HepG2 (cell line): ENCODE measurements at regions not wholly inside any gene's neighbourhood (a gene's known extent, or its start where the extent isn't known, plus 50 kb on each side); places are given as distances from the start of the nearest gene placed in this dataset.
A peak's percentile ranks its signal among the peaks of the same experiment; 100 is the strongest.

ENCODE experiments used
- ATAC-seq: fragments of 200-7000 bp; cut with Tn5 transposase; 3 replicates; pipeline ENCODE4 v1.9.1; 2020; ENCODE audit warnings: mild to moderate bottlenecking, moderate library complexity
- BruUV-seq: library from RNA; stranded (reverse); fragments of 400-500 nt; replicated peaks from 2 replicates; lab custom pipeline; 2021; lab: Mats Ljungman, UMichigan
- CTCF ChIA-PET: fragments of 300-600 bp; formaldehyde crosslinking; extraction: SDS; loops from one replicate; lab custom pipeline; 2021; ENCODE audit warnings: low total read pairs, inconsistent platforms, low intra/inter-chr PET ratio; lab: Yijun Ruan, JAX
- POLR2A ChIA-PET: fragments of 350-600 bp; sonication (Branson Sonifier 250); formaldehyde crosslinking; loops from one replicate; lab custom pipeline; 2020; ENCODE audit warnings: antibody characterized with exemption, inconsistent platforms; lab: Yijun Ruan, JAX
- DNase-seq: peaks from one replicate; pipeline ENCODE4 v3.0.0-alpha.2; 2015; ENCODE audit warnings: low spot score
- FAIRE-seq: peaks from 3 replicates; lab custom pipeline; 2011; peaks lifted over from hg19 to GRCh38; lab: Jason Lieb, UNC
- H2AFZ ChIP-seq: one replicate; pipeline ENCODE4 v1.6.1; 2011; ENCODE audit warnings: low read length, inconsistent platforms
- H3K27ac ChIP-seq: fragments of 300-600 bp; 3 replicates; pipeline ENCODE4 v1.8.0; 2011; ENCODE audit warnings: mixed run types, mild to moderate bottlenecking, mixed read lengths, low read length, inconsistent platforms; ENCODE audit not compliant: insufficient read depth; ENCODE audit errors: extremely low read length
- H3K27me3 ChIP-seq, 2 experiments: fragments of 200-600 bp in 1 of 2; 2 replicates in 1 of 2; 3 replicates in 1 of 2; pipeline versions ENCODE4 v1.6.0 to v1.8.0; 2011; ENCODE audit warnings: low read length in 2 of 2, mild to moderate bottlenecking in 2 of 2, moderate library complexity in 2 of 2, inconsistent platforms in 1 of 2; ENCODE audit not compliant: insufficient read depth in 2 of 2, control insufficient read depth in 1 of 2
- H3K36me3 ChIP-seq, 2 experiments: fragments of 200-600 bp in 1 of 2; replicated peaks in 1 of 2; 2 replicates in 1 of 2; 3 replicates in 1 of 2; pipeline versions ENCODE4 v1.5.1 to v1.8.0; 2011; ENCODE audit warnings: low read length in 2 of 2, inconsistent platforms in 1 of 2; ENCODE audit not compliant: insufficient read depth in 2 of 2, control insufficient read depth in 1 of 2
- H3K4me1 ChIP-seq: 2 replicates; pipeline ENCODE4 v1.5.1; 2012; ENCODE audit warnings: low read length, inconsistent platforms; ENCODE audit not compliant: insufficient read depth
- H3K4me2 ChIP-seq: 2 replicates; pipeline ENCODE4 v1.6.0; 2011; ENCODE audit warnings: low read depth, low read length, inconsistent platforms
- H3K4me3 ChIP-seq, 3 experiments: fragments of 200-600 bp in 1 of 3; sonication (generic), shearing (Covaris generic) in 1 of 3; replicated peaks in 1 of 3; 2 replicates each; pipeline ENCODE4 v1.5.1; 2011 to 2016; ENCODE audit warnings: low read length in 3 of 3, inconsistent platforms in 2 of 3, low read depth in 2 of 3, mild to moderate bottlenecking in 2 of 3, control low read depth in 1 of 3, mixed read lengths in 1 of 3; ENCODE audit not compliant: insufficient read depth in 1 of 3
- H3K79me2 ChIP-seq: one replicate; pipeline ENCODE4 v1.6.1; 2011; ENCODE audit warnings: low read length, inconsistent platforms; ENCODE audit not compliant: insufficient read depth
- H3K9ac ChIP-seq: 2 replicates; pipeline ENCODE4 v1.6.0; 2011; ENCODE audit warnings: mild to moderate bottlenecking, low read depth, low read length, inconsistent platforms; ENCODE audit not compliant: insufficient read depth
- H3K9me3 ChIP-seq: 2 replicates; pipeline ENCODE4 v1.5.1; 2012; ENCODE audit warnings: mild to moderate bottlenecking, low read length
- H4K20me1 ChIP-seq: 2 replicates; pipeline ENCODE4 v1.6.0; 2011; ENCODE audit warnings: inconsistent platforms, mild to moderate bottlenecking, low read length, moderate library complexity; ENCODE audit not compliant: insufficient read depth
- ARNT2 ChIP-seq: sonication (generic); formaldehyde crosslinking; IDR thresholded peaks from 2 replicates; pipeline ENCODE4 v1.8.0; 2022; ENCODE audit warnings: mild to moderate bottlenecking, low read depth, missing genetic modification reagents, moderate library complexity
- CCDC6 ChIP-seq: sonication (generic); formaldehyde crosslinking; IDR thresholded peaks from 2 replicates; pipeline ENCODE4 v1.8.1; 2022; ENCODE audit warnings: mild to moderate bottlenecking, missing genetic modification reagents, moderate library complexity
- CEBPB ChIP-seq: IDR thresholded peaks from 2 replicates; pipeline ENCODE4 v1.6.1; 2011; ENCODE audit warnings: low read depth, low read length, improper control_type of control experiment, borderline replicate concordance
- FOSL2 ChIP-seq: sonication (generic); formaldehyde crosslinking; IDR thresholded peaks from 2 replicates; pipeline ENCODE4 v1.4.0; 2020; ENCODE audit warnings: missing genetic modification reagents
- FOXK2 ChIP-seq: fragments of 450-650 bp; IDR thresholded peaks from 2 replicates; pipeline ENCODE4 v1.6.1; 2016
- PLRG1 ChIP-seq: fragments of 450-650 bp; conservative IDR thresholded peaks from 2 replicates; pipeline ENCODE4 v1.6.1; 2016
- TARDBP ChIP-seq: sonication (generic); formaldehyde crosslinking; IDR thresholded peaks from 2 replicates; pipeline ENCODE4 v1.8.0; 2022; ENCODE audit warnings: mild to moderate bottlenecking, missing genetic modification reagents
- ZNF124 ChIP-seq: sonication (generic); formaldehyde crosslinking; IDR thresholded peaks from 2 replicates; pipeline ENCODE4 v1.4.0; 2020; ENCODE audit warnings: missing genetic modification reagents
- WGBS: methylation state at CpG from one replicate; pipeline ENCODE4 v1.1.6; 2017; ENCODE audit warnings: low lambda C conversion rate; 5-methylcytosine and 5-hydroxymethylcytosine counted together
- in situ Hi-C: cut with HindIII; loops from 2 replicates; pipeline ENCODE4 v1.10.0; 2017; ENCODE audit warnings: low pct_unique_long_range_greater_than_20kb; ENCODE audit not compliant: extremely low pct_ligation_motif_present
- intact Hi-C: fragments of 100-400 bp; cut with micrococcal nuclease; formaldehyde crosslinking; loops from one replicate; pipeline ENCODE4 v1.10.0; 2022; ENCODE audit not compliant: unreplicated experiment
- TF ChIP-seq, protein P1 (sequence below), 2 experiments: sonication (generic) in 1 of 2; formaldehyde crosslinking in 1 of 2; IDR thresholded peaks; 2 replicates each; pipeline versions ENCODE4 v1.6.1 to v1.9.0; 2014 to 2022; ENCODE audit warnings: antibody characterized with exemption in 1 of 2, borderline replicate concordance in 1 of 2, inconsistent platforms in 1 of 2, low read depth in 1 of 2, missing genetic modification reagents in 1 of 2
- TF ChIP-seq, protein P2 (sequence below): sonication (generic); formaldehyde crosslinking; conservative IDR thresholded peaks from 2 replicates; pipeline ENCODE4 v1.8.0; 2022; ENCODE audit warnings: low read depth, missing genetic modification reagents
- TF ChIP-seq, protein P3 (sequence below): sonication (generic); formaldehyde crosslinking; IDR thresholded peaks from 2 replicates; pipeline ENCODE4 v1.8.1; 2022; ENCODE audit warnings: low read depth, mild to moderate bottlenecking, missing genetic modification reagents
- TF ChIP-seq, protein P4 (sequence below): sonication (generic); formaldehyde crosslinking; IDR thresholded peaks from 2 replicates; pipeline ENCODE4 v1.4.0; 2020; ENCODE audit warnings: missing genetic modification reagents

DNA sequence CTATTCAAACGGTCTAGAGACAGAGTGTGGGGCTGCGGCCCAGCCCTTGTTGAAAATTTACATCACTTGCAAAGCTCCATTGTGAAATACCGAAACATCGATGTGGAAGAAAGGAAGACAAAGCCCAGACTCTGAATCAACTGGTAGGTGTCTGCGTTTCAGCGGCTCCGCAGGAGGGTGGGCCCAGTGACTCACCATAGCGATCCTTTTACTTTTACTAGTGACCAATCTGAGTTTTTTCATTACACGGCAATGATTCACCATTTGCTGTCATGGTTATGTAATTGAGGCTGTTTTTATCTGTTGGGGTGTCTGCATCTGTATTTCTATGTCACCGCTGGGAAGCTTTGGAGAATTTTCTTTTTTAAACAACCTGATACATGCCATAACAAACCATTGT is 66.6 kb upstream of the ODC1 start:
- Histone ChIP-seq H3K9ac (no peak overlapping the region), H3K4me1 (no peaks in the 10 kb centered on the region), H3K27me3 (no peaks in the 10 kb centered on the region; a peak in 1 of 5 replicates), H3K4me2 (no peak overlapping the region), H3K36me3 (no peaks in the 10 kb centered on the region), H3K9me3 (peaks cover 16% of the 10 kb centered on the region), H4K20me1 (no peaks in the 10 kb centered on the region)
- no peak for ATAC-seq
- POLR2A ChIA-PET, result no interaction called here
- TF ChIP-seq PLRG1, result no peak
- no peak for TF ChIP-seq TARDBP (CRISPR knock-in tag)
- TF ChIP-seq, protein P1, sequence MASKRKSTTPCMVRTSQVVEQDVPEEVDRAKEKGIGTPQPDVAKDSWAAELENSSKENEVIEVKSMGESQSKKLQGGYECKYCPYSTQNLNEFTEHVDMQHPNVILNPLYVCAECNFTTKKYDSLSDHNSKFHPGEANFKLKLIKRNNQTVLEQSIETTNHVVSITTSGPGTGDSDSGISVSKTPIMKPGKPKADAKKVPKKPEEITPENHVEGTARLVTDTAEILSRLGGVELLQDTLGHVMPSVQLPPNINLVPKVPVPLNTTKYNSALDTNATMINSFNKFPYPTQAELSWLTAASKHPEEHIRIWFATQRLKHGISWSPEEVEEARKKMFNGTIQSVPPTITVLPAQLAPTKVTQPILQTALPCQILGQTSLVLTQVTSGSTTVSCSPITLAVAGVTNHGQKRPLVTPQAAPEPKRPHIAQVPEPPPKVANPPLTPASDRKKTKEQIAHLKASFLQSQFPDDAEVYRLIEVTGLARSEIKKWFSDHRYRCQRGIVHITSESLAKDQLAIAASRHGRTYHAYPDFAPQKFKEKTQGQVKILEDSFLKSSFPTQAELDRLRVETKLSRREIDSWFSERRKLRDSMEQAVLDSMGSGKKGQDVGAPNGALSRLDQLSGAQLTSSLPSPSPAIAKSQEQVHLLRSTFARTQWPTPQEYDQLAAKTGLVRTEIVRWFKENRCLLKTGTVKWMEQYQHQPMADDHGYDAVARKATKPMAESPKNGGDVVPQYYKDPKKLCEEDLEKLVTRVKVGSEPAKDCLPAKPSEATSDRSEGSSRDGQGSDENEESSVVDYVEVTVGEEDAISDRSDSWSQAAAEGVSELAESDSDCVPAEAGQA (IDR thresholded peaks at IDR 0.05; ENCODE audit: low read depth), result no peak
- TF ChIP-seq, protein P1 (CRISPR knock-in tag; IDR thresholded peaks at IDR 0.05; ENCODE audit: borderline replicate concordance), result no peak
- TF ChIP-seq ARNT2 (CRISPR knock-in tag), result no peak
- peak; percentile 44; the same call in 1 of the 2 replicates for TF ChIP-seq CEBPB
- TF ChIP-seq, protein P2, sequence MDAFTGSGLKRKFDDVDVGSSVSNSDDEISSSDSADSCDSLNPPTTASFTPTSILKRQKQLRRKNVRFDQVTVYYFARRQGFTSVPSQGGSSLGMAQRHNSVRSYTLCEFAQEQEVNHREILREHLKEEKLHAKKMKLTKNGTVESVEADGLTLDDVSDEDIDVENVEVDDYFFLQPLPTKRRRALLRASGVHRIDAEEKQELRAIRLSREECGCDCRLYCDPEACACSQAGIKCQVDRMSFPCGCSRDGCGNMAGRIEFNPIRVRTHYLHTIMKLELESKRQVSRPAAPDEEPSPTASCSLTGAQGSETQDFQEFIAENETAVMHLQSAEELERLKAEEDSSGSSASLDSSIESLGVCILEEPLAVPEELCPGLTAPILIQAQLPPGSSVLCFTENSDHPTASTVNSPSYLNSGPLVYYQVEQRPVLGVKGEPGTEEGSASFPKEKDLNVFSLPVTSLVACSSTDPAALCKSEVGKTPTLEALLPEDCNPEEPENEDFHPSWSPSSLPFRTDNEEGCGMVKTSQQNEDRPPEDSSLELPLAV (CRISPR knock-in tag), result no peak
- TF ChIP-seq, protein P3, sequence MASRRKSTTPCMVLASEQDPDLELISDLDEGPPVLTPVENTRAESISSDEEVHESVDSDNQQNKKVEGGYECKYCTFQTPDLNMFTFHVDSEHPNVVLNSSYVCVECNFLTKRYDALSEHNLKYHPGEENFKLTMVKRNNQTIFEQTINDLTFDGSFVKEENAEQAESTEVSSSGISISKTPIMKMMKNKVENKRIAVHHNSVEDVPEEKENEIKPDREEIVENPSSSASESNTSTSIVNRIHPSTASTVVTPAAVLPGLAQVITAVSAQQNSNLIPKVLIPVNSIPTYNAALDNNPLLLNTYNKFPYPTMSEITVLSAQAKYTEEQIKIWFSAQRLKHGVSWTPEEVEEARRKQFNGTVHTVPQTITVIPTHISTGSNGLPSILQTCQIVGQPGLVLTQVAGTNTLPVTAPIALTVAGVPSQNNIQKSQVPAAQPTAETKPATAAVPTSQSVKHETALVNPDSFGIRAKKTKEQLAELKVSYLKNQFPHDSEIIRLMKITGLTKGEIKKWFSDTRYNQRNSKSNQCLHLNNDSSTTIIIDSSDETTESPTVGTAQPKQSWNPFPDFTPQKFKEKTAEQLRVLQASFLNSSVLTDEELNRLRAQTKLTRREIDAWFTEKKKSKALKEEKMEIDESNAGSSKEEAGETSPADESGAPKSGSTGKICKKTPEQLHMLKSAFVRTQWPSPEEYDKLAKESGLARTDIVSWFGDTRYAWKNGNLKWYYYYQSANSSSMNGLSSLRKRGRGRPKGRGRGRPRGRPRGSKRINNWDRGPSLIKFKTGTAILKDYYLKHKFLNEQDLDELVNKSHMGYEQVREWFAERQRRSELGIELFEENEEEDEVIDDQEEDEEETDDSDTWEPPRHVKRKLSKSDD, result no peak
- TF ChIP-seq FOXK2, result no peak
- TF ChIP-seq CCDC6 (CRISPR knock-in tag), result no peak
- TF ChIP-seq, protein P4, sequence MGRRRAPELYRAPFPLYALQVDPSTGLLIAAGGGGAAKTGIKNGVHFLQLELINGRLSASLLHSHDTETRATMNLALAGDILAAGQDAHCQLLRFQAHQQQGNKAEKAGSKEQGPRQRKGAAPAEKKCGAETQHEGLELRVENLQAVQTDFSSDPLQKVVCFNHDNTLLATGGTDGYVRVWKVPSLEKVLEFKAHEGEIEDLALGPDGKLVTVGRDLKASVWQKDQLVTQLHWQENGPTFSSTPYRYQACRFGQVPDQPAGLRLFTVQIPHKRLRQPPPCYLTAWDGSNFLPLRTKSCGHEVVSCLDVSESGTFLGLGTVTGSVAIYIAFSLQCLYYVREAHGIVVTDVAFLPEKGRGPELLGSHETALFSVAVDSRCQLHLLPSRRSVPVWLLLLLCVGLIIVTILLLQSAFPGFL (CRISPR knock-in tag), result no peak
- no peak for TF ChIP-seq ZNF124 (CRISPR knock-in tag)
- TF ChIP-seq FOSL2 (CRISPR knock-in tag), result peak; percentile 82
- TF ChIP-seq, all 625 proteins: peak for 2
- H3K79me2 ChIP-seq, result no peaks in the 10 kb centered on the region
- BruUV-seq, result no TSS peak
- FAIRE-seq (no peak), DNase-seq (no peak)
- 31% methylated on average over 10 of the region's 10 CpGs for WGBS
- intact Hi-C loops (no loop called here), in situ Hi-C loops (no loop called here)
- no peak overlapping the region for H3K4me3 ChIP-seq
- H3K27ac ChIP-seq, result no peak overlapping the region
- H2AFZ ChIP-seq, result no peak overlapping the region
- CTCF ChIA-PET, result no interaction called here
